OCI-LY7 (cell line): ENCODE measurements at regions not wholly inside any gene's neighbourhood (a gene's known extent, or its start where the extent isn't known, plus 50 kb on each side); places are given as distances from the start of the nearest gene placed in this dataset.

ENCODE experiments used
- EZH2phosphoT487 ChIP-seq: fragments of 200-600 bp; sonication (generic); IDR thresholded peaks from 2 replicates; pipeline ENCODE4 v1.6.1; 2018; ENCODE audit warnings: low read depth, borderline replicate concordance, mild to moderate bottlenecking, mixed run types, antibody characterized with exemption, low read length, moderate library complexity, mixed read lengths
- TF ChIP-seq, protein P1 (sequence below): fragments of 200-600 bp; sonication (generic); conservative IDR thresholded peaks from 2 replicates; pipeline ENCODE4 v1.5.1; 2014; ENCODE audit warnings: mild to moderate bottlenecking, antibody characterized with exemption, low read length, moderate library complexity, mixed read lengths

GRCh38 chr2:64748147-64748546 lies 94.4 kb upstream of the SERTAD2 start:
- TF ChIP-seq, protein P1, sequence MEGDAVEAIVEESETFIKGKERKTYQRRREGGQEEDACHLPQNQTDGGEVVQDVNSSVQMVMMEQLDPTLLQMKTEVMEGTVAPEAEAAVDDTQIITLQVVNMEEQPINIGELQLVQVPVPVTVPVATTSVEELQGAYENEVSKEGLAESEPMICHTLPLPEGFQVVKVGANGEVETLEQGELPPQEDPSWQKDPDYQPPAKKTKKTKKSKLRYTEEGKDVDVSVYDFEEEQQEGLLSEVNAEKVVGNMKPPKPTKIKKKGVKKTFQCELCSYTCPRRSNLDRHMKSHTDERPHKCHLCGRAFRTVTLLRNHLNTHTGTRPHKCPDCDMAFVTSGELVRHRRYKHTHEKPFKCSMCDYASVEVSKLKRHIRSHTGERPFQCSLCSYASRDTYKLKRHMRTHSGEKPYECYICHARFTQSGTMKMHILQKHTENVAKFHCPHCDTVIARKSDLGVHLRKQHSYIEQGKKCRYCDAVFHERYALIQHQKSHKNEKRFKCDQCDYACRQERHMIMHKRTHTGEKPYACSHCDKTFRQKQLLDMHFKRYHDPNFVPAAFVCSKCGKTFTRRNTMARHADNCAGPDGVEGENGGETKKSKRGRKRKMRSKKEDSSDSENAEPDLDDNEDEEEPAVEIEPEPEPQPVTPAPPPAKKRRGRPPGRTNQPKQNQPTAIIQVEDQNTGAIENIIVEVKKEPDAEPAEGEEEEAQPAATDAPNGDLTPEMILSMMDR, result no peak
- TF ChIP-seq EZH2phosphoT487, result no peak
